Suprapubic skin (tissue), 4 donors: ENCODE measurements at regions not wholly inside any gene's neighbourhood (a gene's known extent, or its start where the extent isn't known, plus 50 kb on each side); places are given as distances from the start of the nearest gene placed in this dataset.

Source experiments
- DNase-seq, 2 donors: peaks; one replicate each; pipeline ENCODE4 v3.0.0-alpha.2; 2019; ENCODE audit warnings: low spot score in 2 of 2
- H3K27ac ChIP-seq: fragments of 200-600 bp; sonication (generic); one replicate; pipeline ENCODE4 v1.5.1; 2019
- H3K27me3 ChIP-seq: fragments of 200-600 bp; sonication (generic); one replicate; pipeline ENCODE4 v1.5.1; 2019
- H3K36me3 ChIP-seq: fragments of 200-600 bp; sonication (generic); one replicate; pipeline ENCODE4 v1.5.1; 2019
- H3K4me1 ChIP-seq: fragments of 200-600 bp; sonication (generic); one replicate; pipeline ENCODE4 v1.5.1; 2019
- H3K4me3 ChIP-seq: fragments of 200-600 bp; sonication (generic); one replicate; pipeline ENCODE4 v1.5.1; 2019; ENCODE audit warnings: mild to moderate bottlenecking
- H3K9me3 ChIP-seq: fragments of 200-600 bp; sonication (generic); one replicate; pipeline ENCODE4 v1.5.1; 2019
- CTCF ChIP-seq, 2 donors: fragments of 200-600 bp in 1 of 2; fragments of 450-650 bp in 1 of 2; sonication (generic) in 1 of 2; IDR thresholded peaks; one replicate each; pipeline ENCODE4 v1.5.1; 2016 to 2019; ENCODE audit warnings: antibody characterized with exemption in 2 of 2, mild to moderate bottlenecking in 1 of 2, moderate library complexity in 1 of 2
- EP300 ChIP-seq: sonication (generic); formaldehyde crosslinking; IDR thresholded peaks from one replicate; pipeline ENCODE4 v1.6.1; 2017; ENCODE audit warnings: antibody characterized with exemption
- POLR2A ChIP-seq, 2 donors: fragments of 450-650 bp; IDR thresholded peaks; one replicate each; pipeline ENCODE4 v1.6.1; 2017; ENCODE audit warnings: antibody characterized with exemption in 2 of 2, mild to moderate bottlenecking in 2 of 2, moderate library complexity in 2 of 2
- POLR2AphosphoS5 ChIP-seq, 3 donors: sonication (generic); formaldehyde crosslinking; IDR thresholded peaks; one replicate each; pipeline ENCODE4 v1.6.1; 2017; ENCODE audit warnings: antibody characterized with exemption in 3 of 3
- WGBS: methylation state at CpG from one replicate; pipeline ENCODE4 v1.1.5; 2018; 5-methylcytosine and 5-hydroxymethylcytosine counted together

- H3K27ac ChIP-seq = no peak overlapping the region
- no peaks in the 10 kb centered on the region for H3K27me3 ChIP-seq
- DNase-seq = no peak
- peaks cover 4% of the 10 kb centered on the region for H3K4me1 ChIP-seq
- H3K4me3 ChIP-seq = no peak overlapping the region
- 70% methylated on average over 1 of the region's 2 CpGs for WGBS
- TF ChIP-seq EP300 (no peak), POLR2AphosphoS5 (IDR thresholded peaks at IDR 0.05) (no peak), CTCF (IDR thresholded peaks at IDR 0.05) (no peak), POLR2A (IDR thresholded peaks at IDR 0.05) (no peak)
- H3K36me3 ChIP-seq = no peaks in the 10 kb centered on the region
- no peaks in the 10 kb centered on the region for H3K9me3 ChIP-seq
Measured at GRCh38 chr2:20931346-20931745, 108.4 kb upstream of the LDAH start.

- peaks cover 4% of the 10 kb centered on the region for H3K4me1 ChIP-seq
- DNase-seq = no peak
- TF ChIP-seq CTCF (IDR thresholded peaks at IDR 0.05) (no peak), POLR2AphosphoS5 (IDR thresholded peaks at IDR 0.05) (no peak), EP300 (no peak), POLR2A (IDR thresholded peaks at IDR 0.05) (no peak)
- H3K27me3 ChIP-seq = no peaks in the 10 kb centered on the region
- no peaks in the 10 kb centered on the region for H3K9me3 ChIP-seq
- H3K36me3 ChIP-seq = no peaks in the 10 kb centered on the region
- 25% methylated on average over 3 of the region's 3 CpGs for WGBS
- H3K4me3 ChIP-seq = no peak overlapping the region
- no peak overlapping the region for H3K27ac ChIP-seq
Measured at GRCh38 chr2:20930928-20931327, 108.0 kb upstream of the LDAH start.

GRCh38 chr2:20929721-20930120 is 106.8 kb upstream of the LDAH start:
- no peak for TF ChIP-seq POLR2AphosphoS5 (IDR thresholded peaks at IDR 0.05)
- TF ChIP-seq CTCF (IDR thresholded peaks at IDR 0.05) = no peak
- TF ChIP-seq POLR2A (IDR thresholded peaks at IDR 0.05) = no peak
- TF ChIP-seq EP300 = no peak
- Histone ChIP-seq H3K27ac (no peak overlapping the region), H3K36me3 (no peaks in the 10 kb centered on the region)

GRCh38 chr2:20928617-20929016 is 105.7 kb upstream of the LDAH start:
- H3K27me3 ChIP-seq = no peaks in the 10 kb centered on the region
- no peak for TF ChIP-seq POLR2A (IDR thresholded peaks at IDR 0.05)
- TF ChIP-seq POLR2AphosphoS5 (IDR thresholded peaks at IDR 0.05) = no peak
- TF ChIP-seq CTCF (IDR thresholded peaks at IDR 0.05) = no peak
- no peak for TF ChIP-seq EP300
- H3K27ac ChIP-seq = no peak overlapping the region
- H3K4me3 ChIP-seq = no peak overlapping the region
- no peaks in the 10 kb centered on the region for H3K36me3 ChIP-seq
- DNase-seq = no peak
- no peaks in the 10 kb centered on the region for H3K9me3 ChIP-seq
- no peaks in the 10 kb centered on the region for H3K4me1 ChIP-seq
- WGBS = 68% methylated on average over 3 of the region's 3 CpGs

More at GRCh38 chr2:20929721-20930120, 106.8 kb upstream of the LDAH start:
- peaks cover 3% of the 10 kb centered on the region for H3K4me1 ChIP-seq
- no peaks in the 10 kb centered on the region for H3K9me3 ChIP-seq
- H3K27me3 ChIP-seq = no peaks in the 10 kb centered on the region
- no peak for DNase-seq
- H3K4me3 ChIP-seq = no peak overlapping the region

- Histone ChIP-seq H3K27ac (no peak overlapping the region), H3K4me1 (no peaks in the 10 kb centered on the region), H3K27me3 (peaks cover 5% of the 10 kb centered on the region), H3K9me3 (no peaks in the 10 kb centered on the region), H3K4me3 (no peak overlapping the region), H3K36me3 (no peaks in the 10 kb centered on the region)
- DNase-seq = no peak
- WGBS = 75% methylated on average over 5 of the region's 5 CpGs
- TF ChIP-seq CTCF (IDR thresholded peaks at IDR 0.05) (no peak), POLR2A (IDR thresholded peaks at IDR 0.05) (no peak), POLR2AphosphoS5 (IDR thresholded peaks at IDR 0.05) (no peak), EP300 (no peak)
Measured at GRCh38 chr2:20925265-20925889, 102.5 kb upstream of the LDAH start.
